GM12878 (cell line): ENCODE measurements at regions not wholly inside any gene's neighbourhood (a gene's known extent, or its start where the extent isn't known, plus 50 kb on each side); places are given as distances from the start of the nearest gene placed in this dataset.
A peak's percentile ranks its signal among the peaks of the same experiment; 100 is the strongest.

Experiments used
- ATAC-seq: fragments of 200-7000 bp; cut with Tn5 transposase; 3 replicates; pipeline ENCODE4 v1.9.1; 2020; ENCODE audit warnings: mild to moderate bottlenecking, moderate library complexity
- BruUV-seq: library from RNA; stranded (reverse); fragments of 400-500 nt; replicated peaks from 2 replicates; lab custom pipeline; 2021; lab: Mats Ljungman, UMichigan
- CTCF ChIA-PET: fragments of 300-600 bp; sonication (Branson Sonifier 250); formaldehyde crosslinking; extraction: SDS; loops from one replicate; lab custom pipeline; 2021; ENCODE audit warnings: inconsistent platforms; lab: Yijun Ruan, JAX
- POLR2A ChIA-PET: fragments of 350-600 bp; formaldehyde crosslinking; extraction: SDS; loops from one replicate; lab custom pipeline; 2021; ENCODE audit warnings: inconsistent platforms; lab: Charles Lee
- RAD21 ChIA-PET: fragments of 300-600 bp; sonication (Branson Sonifier 250); formaldehyde crosslinking; loops from one replicate; lab custom pipeline; 2023; ENCODE audit warnings: antibody characterized with exemption; ENCODE audit not compliant: unreplicated experiment; lab: Charles Lee
- SMC1A ChIA-PET: fragments of 300-600 bp; sonication (Branson Sonifier 250); formaldehyde crosslinking; loops from one replicate; lab custom pipeline; 2023; ENCODE audit not compliant: unreplicated experiment, uncharacterized antibody; lab: Charles Lee
- DNase-seq: peaks from one replicate; pipeline ENCODE4 v3.0.0-alpha.2; 2011; ENCODE audit warnings: low read depth, low spot score
- FAIRE-seq: peaks from 3 replicates; lab custom pipeline; 2011; peaks lifted over from hg19 to GRCh38; lab: Jason Lieb, UNC
- H2AFZ ChIP-seq: 2 replicates; pipeline ENCODE4 v1.6.0; 2011; ENCODE audit warnings: low read depth, low read length, control low read depth; ENCODE audit not compliant: control insufficient read depth
- H3K27ac ChIP-seq: 2 replicates; pipeline ENCODE4 v1.5.1; 2011; ENCODE audit warnings: control low read depth; ENCODE audit not compliant: control insufficient read depth, insufficient read depth
- H3K27me3 ChIP-seq, 2 experiments: replicated peaks in 1 of 2; 2 replicates each; pipeline versions ENCODE4 v1.6.0 to v1.6.1; 2011; ENCODE audit warnings: low read length in 1 of 2; ENCODE audit not compliant: control insufficient read depth in 2 of 2, insufficient read depth in 2 of 2
- H3K36me3 ChIP-seq, 2 experiments: 2 replicates each; pipeline ENCODE4 v1.5.1; 2011; ENCODE audit warnings: low read length in 1 of 2; ENCODE audit not compliant: control insufficient read depth in 2 of 2, insufficient read depth in 2 of 2
- H3K4me1 ChIP-seq: 2 replicates; pipeline ENCODE4 v1.6.1; 2011; ENCODE audit warnings: mild to moderate bottlenecking, low read length, moderate library complexity, mixed read lengths; ENCODE audit not compliant: control insufficient read depth, insufficient read depth
- H3K4me2 ChIP-seq: 2 replicates; pipeline ENCODE4 v1.6.0; 2011; ENCODE audit warnings: control low read depth; ENCODE audit not compliant: control insufficient read depth, insufficient read depth
- H3K4me3 ChIP-seq: fragments of 200-600 bp; sonication (generic); 2 replicates; pipeline ENCODE4 v1.5.1; 2016
- H3K79me2 ChIP-seq: 2 replicates; pipeline ENCODE4 v1.6.0; 2011; ENCODE audit warnings: low read length; ENCODE audit not compliant: control insufficient read depth, insufficient read depth
- H3K9ac ChIP-seq: 2 replicates; pipeline ENCODE4 v1.8.0; 2011; ENCODE audit warnings: low read length, control low read depth, mixed read lengths; ENCODE audit not compliant: control insufficient read depth, insufficient read depth
- H3K9me3 ChIP-seq: replicated peaks from 3 replicates; pipeline ENCODE4 v1.5.1; 2011; ENCODE audit warnings: mild to moderate bottlenecking, low read length; ENCODE audit not compliant: control insufficient read depth, insufficient read depth
- H4K20me1 ChIP-seq: 2 replicates; pipeline ENCODE4 v1.6.0; 2011; ENCODE audit not compliant: control insufficient read depth, insufficient read depth
- ATF7 ChIP-seq: fragments of 450-650 bp; IDR thresholded peaks from 2 replicates; pipeline ENCODE4 v1.6.1; 2016; ENCODE audit warnings: low read depth, mild to moderate bottlenecking
- BCL11A ChIP-seq: IDR thresholded peaks from 2 replicates; pipeline ENCODE4 v1.6.1; 2011; ENCODE audit warnings: low read depth, low read length
- DPF2 ChIP-seq: fragments of 450-650 bp; IDR thresholded peaks from 2 replicates; pipeline ENCODE4 v1.6.1; 2017; ENCODE audit warnings: mild to moderate bottlenecking
- ETV6 ChIP-seq, 2 experiments: fragments of 450-650 bp in 1 of 2; IDR thresholded peaks in 1 of 2; conservative IDR thresholded peaks in 1 of 2; 2 replicates each; pipeline ENCODE4 v1.6.1; 2014; ENCODE audit warnings: antibody characterized with exemption in 1 of 2, borderline replicate concordance in 1 of 2, low read depth in 1 of 2, mild to moderate bottlenecking in 1 of 2, moderate library complexity in 1 of 2
- FOXM1 ChIP-seq: IDR thresholded peaks from 2 replicates; pipeline ENCODE4 v1.6.1; 2012; ENCODE audit warnings: low read depth, mild to moderate bottlenecking, inconsistent platforms, low read length, moderate library complexity
- IRF4 ChIP-seq: IDR thresholded peaks from 2 replicates; pipeline ENCODE4 v1.6.1; 2011; ENCODE audit warnings: low read depth, low read length
- NFIC ChIP-seq: IDR thresholded peaks from 2 replicates; pipeline ENCODE4 v1.6.1; 2012; ENCODE audit warnings: low read depth, mild to moderate bottlenecking, inconsistent platforms, low read length, moderate library complexity
- NR2C2 ChIP-seq: IDR thresholded peaks from 2 replicates; pipeline ENCODE4 v1.6.1; 2011; ENCODE audit warnings: borderline replicate concordance, low read depth; ENCODE audit not compliant: control insufficient read depth, insufficient read length
- TCF12 ChIP-seq: IDR thresholded peaks from 2 replicates; pipeline ENCODE4 v1.6.1; 2011; ENCODE audit warnings: low read depth, mild to moderate bottlenecking, low read length
- ZBED1 ChIP-seq: IDR thresholded peaks from 2 replicates; pipeline ENCODE4 v1.6.1; 2016; ENCODE audit warnings: borderline replicate concordance
- ZNF24 ChIP-seq: fragments of 450-650 bp; IDR thresholded peaks from 2 replicates; pipeline ENCODE4 v1.6.1; 2017; ENCODE audit warnings: antibody characterized with exemption, mild to moderate bottlenecking
- ZSCAN29 ChIP-seq: fragments of 450-650 bp; IDR thresholded peaks from 2 replicates; pipeline ENCODE4 v1.6.1; 2017; ENCODE audit warnings: mild to moderate bottlenecking, moderate library complexity
- WGBS: methylation state at CpG from one replicate; pipeline ENCODE4 v1.1.6; 2016; ENCODE audit warnings: low lambda C conversion rate; ENCODE audit not compliant: insufficient replicate concordance, insufficient coverage; ENCODE audit errors: missing lambda C conversion rate; 5-methylcytosine and 5-hydroxymethylcytosine counted together
- in situ Hi-C: fragments of 300-500 bp; cut with MboI; formaldehyde crosslinking; loops from 9 replicates; pipeline ENCODE4 v1.14.3; 2018; ENCODE audit warnings: mixed read lengths
- intact Hi-C: fragments of 100-400 bp; cut with micrococcal nuclease; formaldehyde crosslinking; loops from one replicate; pipeline ENCODE4 v1.14.2; 2022; ENCODE audit not compliant: unreplicated experiment
- TF ChIP-seq, protein P1 (sequence below): fragments of 450-650 bp; IDR thresholded peaks from 2 replicates; pipeline ENCODE4 v1.6.1; 2017; ENCODE audit warnings: antibody characterized with exemption, mild to moderate bottlenecking, moderate library complexity
- TF ChIP-seq, protein P2 (sequence below): fragments of 450-650 bp; IDR thresholded peaks from 2 replicates; pipeline ENCODE4 v1.6.1; 2017; ENCODE audit warnings: mild to moderate bottlenecking, moderate library complexity
- TF ChIP-seq, protein P3 (sequence below): fragments of 150-350 bp; IDR thresholded peaks from 2 replicates; pipeline ENCODE4 v1.6.1; 2014; ENCODE audit warnings: mild to moderate bottlenecking, low read depth, low read length

DNA sequence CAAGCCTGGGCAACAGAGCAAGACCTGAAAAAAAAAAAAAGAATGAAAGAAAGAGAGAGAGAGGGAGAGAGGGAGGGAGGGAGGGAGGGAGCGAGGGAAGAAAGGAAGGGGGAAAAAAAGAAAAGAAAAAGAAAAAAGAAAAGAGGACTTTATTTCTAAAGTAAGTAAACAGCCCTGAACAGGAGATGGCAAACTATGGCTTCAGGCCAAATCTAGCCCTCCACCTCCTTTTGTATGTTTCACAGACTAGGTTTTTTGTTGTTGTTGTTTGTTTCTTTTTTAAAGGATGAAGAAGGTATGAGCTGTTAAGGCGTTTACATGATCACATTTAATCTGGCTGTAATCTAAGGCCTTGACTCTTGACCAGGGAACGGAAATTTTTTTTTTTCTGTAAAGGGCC, 711.1 kb upstream of the NRSN1 start (continued):
- TF ChIP-seq, protein P1, sequence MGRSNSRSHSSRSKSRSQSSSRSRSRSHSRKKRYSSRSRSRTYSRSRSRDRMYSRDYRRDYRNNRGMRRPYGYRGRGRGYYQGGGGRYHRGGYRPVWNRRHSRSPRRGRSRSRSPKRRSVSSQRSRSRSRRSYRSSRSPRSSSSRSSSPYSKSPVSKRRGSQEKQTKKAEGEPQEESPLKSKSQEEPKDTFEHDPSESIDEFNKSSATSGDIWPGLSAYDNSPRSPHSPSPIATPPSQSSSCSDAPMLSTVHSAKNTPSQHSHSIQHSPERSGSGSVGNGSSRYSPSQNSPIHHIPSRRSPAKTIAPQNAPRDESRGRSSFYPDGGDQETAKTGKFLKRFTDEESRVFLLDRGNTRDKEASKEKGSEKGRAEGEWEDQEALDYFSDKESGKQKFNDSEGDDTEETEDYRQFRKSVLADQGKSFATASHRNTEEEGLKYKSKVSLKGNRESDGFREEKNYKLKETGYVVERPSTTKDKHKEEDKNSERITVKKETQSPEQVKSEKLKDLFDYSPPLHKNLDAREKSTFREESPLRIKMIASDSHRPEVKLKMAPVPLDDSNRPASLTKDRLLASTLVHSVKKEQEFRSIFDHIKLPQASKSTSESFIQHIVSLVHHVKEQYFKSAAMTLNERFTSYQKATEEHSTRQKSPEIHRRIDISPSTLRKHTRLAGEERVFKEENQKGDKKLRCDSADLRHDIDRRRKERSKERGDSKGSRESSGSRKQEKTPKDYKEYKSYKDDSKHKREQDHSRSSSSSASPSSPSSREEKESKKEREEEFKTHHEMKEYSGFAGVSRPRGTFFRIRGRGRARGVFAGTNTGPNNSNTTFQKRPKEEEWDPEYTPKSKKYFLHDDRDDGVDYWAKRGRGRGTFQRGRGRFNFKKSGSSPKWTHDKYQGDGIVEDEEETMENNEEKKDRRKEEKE, result no peak
- no peak for TF ChIP-seq ZSCAN29
- no peak for TF ChIP-seq IRF4
- TF ChIP-seq FOXM1, result no peak
- no peak for TF ChIP-seq NR2C2
- TF ChIP-seq, all 136 proteins: peak for 0

DNA sequence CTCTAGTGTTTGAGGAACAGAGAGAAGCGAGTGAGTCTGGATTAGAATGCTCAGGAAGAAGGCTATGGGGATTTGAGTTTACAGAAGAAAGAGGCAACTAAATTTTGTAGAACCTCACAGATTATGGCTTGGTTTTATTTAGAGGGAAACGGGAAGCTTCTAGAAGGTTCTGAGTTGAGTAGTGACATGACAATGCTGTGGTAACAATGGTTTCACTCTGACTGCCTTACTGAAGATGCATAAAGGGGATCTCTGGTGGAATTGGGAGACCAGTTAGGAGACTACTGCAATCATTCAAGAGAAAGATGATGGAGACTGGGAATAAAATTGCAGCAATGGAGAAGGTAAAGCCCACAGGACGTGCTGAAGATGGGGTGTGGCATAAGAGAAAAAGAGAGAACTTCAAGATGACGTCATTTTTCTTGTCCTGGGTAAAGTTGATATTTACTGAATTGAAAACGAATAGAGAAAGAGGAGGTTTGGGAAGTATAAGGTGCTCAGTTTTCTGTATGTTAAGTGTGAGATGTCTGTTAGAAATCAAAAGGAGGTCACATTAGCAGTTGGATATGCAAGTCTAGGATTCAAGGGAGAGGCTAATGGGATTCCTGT, 710.1 kb upstream of the NRSN1 start:
- Histone ChIP-seq H3K4me3 (no peak overlapping the region), H3K27ac (no peak overlapping the region), H3K79me2 (no peaks in the 10 kb centered on the region), H2AFZ (no peak overlapping the region; the same call in 1 of the 2 replicates), H3K4me2 (no peak overlapping the region), H3K27me3 (no peaks in the 10 kb centered on the region), H3K9me3 (no peaks in the 10 kb centered on the region), H3K4me1 (no peaks in the 10 kb centered on the region), H4K20me1 (no peaks in the 10 kb centered on the region), H3K9ac (no peak overlapping the region), H3K36me3 (no peaks in the 10 kb centered on the region)
- SMC1A ChIA-PET, result interaction anchor here (0.6 kb wide), 1 partner anchor 10 kb away, joined by 3 read pairs; no protein-coding TSS in a partner anchor
- no TSS peak for BruUV-seq
- POLR2A ChIA-PET, result no interaction called here
- CTCF ChIA-PET, result interaction anchor here (1.9 kb wide), 1 partner anchor 1827 kb away, joined by 4 read pairs; no protein-coding TSS in a partner anchor
- DNase-seq (no peak), FAIRE-seq (no peak), ATAC-seq (peak; percentile 69)
- 15% methylated on average over 5 of the region's 5 CpGs for WGBS
- intact Hi-C loops (no loop called here), in situ Hi-C loops (no loop called here)
- RAD21 ChIA-PET, result interaction anchor here (0.6 kb wide), 1 partner anchor 1036 kb away, joined by 3 read pairs; no protein-coding TSS in a partner anchor
- TF ChIP-seq TCF12 (no peak), ATF7 (peak; percentile 96), ETV6 (conservative IDR thresholded peaks at IDR 0.05 in 1 of 2, IDR thresholded peaks at IDR 0.05 in 1 of 2; ENCODE audit: borderline replicate concordance in 1 of 2, low read depth in 1 of 2) (peak in 1 of 2 experiments; percentile 54; a peak in 2 of 4 replicates), ZBED1 (no peak), ZNF24 (no peak), DPF2 (0 out of 2 replicates have a peak, but pooled peaks have one; percentile 49), BCL11A (0 out of 2 replicates have a peak, but pooled peaks have one; percentile 34), NR2C2 (no peak), NFIC (peak; percentile 73; the same call in 1 of the 2 replicates)
- TF ChIP-seq, protein P2, sequence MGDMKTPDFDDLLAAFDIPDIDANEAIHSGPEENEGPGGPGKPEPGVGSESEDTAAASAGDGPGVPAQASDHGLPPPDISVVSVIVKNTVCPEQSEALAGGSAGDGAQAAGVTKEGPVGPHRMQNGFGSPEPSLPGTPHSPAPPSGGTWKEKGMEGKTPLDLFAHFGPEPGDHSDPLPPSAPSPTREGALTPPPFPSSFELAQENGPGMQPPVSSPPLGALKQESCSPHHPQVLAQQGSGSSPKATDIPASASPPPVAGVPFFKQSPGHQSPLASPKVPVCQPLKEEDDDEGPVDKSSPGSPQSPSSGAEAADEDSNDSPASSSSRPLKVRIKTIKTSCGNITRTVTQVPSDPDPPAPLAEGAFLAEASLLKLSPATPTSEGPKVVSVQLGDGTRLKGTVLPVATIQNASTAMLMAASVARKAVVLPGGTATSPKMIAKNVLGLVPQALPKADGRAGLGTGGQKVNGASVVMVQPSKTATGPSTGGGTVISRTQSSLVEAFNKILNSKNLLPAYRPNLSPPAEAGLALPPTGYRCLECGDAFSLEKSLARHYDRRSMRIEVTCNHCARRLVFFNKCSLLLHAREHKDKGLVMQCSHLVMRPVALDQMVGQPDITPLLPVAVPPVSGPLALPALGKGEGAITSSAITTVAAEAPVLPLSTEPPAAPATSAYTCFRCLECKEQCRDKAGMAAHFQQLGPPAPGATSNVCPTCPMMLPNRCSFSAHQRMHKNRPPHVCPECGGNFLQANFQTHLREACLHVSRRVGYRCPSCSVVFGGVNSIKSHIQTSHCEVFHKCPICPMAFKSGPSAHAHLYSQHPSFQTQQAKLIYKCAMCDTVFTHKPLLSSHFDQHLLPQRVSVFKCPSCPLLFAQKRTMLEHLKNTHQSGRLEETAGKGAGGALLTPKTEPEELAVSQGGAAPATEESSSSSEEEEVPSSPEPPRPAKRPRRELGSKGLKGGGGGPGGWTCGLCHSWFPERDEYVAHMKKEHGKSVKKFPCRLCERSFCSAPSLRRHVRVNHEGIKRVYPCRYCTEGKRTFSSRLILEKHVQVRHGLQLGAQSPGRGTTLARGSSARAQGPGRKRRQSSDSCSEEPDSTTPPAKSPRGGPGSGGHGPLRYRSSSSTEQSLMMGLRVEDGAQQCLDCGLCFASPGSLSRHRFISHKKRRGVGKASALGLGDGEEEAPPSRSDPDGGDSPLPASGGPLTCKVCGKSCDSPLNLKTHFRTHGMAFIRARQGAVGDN, result no peak
- TF ChIP-seq, protein P3, sequence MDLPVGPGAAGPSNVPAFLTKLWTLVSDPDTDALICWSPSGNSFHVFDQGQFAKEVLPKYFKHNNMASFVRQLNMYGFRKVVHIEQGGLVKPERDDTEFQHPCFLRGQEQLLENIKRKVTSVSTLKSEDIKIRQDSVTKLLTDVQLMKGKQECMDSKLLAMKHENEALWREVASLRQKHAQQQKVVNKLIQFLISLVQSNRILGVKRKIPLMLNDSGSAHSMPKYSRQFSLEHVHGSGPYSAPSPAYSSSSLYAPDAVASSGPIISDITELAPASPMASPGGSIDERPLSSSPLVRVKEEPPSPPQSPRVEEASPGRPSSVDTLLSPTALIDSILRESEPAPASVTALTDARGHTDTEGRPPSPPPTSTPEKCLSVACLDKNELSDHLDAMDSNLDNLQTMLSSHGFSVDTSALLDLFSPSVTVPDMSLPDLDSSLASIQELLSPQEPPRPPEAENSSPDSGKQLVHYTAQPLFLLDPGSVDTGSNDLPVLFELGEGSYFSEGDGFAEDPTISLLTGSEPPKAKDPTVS, result peak; percentile 86
